RCC 7860 (cell line): ENCODE measurements at regions not wholly inside any gene's neighbourhood (a gene's known extent, or its start where the extent isn't known, plus 50 kb on each side); places are given as distances from the start of the nearest gene placed in this dataset.
"Not testable (repeated sequence)": the region's sequence is repeated elsewhere in the genome, so short reads cannot be mapped to it uniquely, and the experiment has no call there.

Source experiments
- DNase-seq: peaks from one replicate; pipeline ENCODE4 v3.0.0-alpha.2; 2015; ENCODE audit warnings: low spot score
- FAIRE-seq: peaks from 2 replicates; lab custom pipeline; 2012; peaks lifted over from hg19 to GRCh38; lab: Jason Lieb, UNC

- DNase-seq (no peak), FAIRE-seq (no peak)
Observed at GRCh38 chr10:47165168-47165710, 134.8 kb upstream of the GDF10 start.

- no peak for FAIRE-seq
- no peak for DNase-seq
Observed at GRCh38 chr10:47165711-47166404, 134.1 kb upstream of the GDF10 start.

GRCh38 chr10:47166405-47166777 is 133.6 kb upstream of the GDF10 start:
- DNase-seq, result no peak
- no peak for FAIRE-seq

GRCh38 chr10:47166808-47167581 is 133.0 kb upstream of the GDF10 start:
- DNase-seq, FAIRE-seq: not testable (repeated sequence)

- no peak for FAIRE-seq
- no peak for DNase-seq
Observed at GRCh38 chr10:47167591-47167990, 132.4 kb upstream of the GDF10 start.

GRCh38 chr10:47169581-47169980 is 130.4 kb upstream of the GDF10 start:
- no peak for FAIRE-seq
- DNase-seq, result no peak

- no peak for FAIRE-seq
Observed at GRCh38 chr10:47173929-47174442, 126.0 kb upstream of the GDF10 start.

GRCh38 chr10:47175181-47176123 is 124.5 kb upstream of the GDF10 start:
- FAIRE-seq, result no peak

More at GRCh38 chr10:47173929-47174442, 126.0 kb upstream of the GDF10 start:
- no peak for DNase-seq

GRCh38 chr10:47176206-47176902 is 123.6 kb upstream of the GDF10 start:
- DNase-seq, result no peak
- FAIRE-seq, result no peak

More at GRCh38 chr10:47175181-47176123, 124.5 kb upstream of the GDF10 start:
- no peak for DNase-seq

- no peak for FAIRE-seq
- no peak for DNase-seq
Observed at GRCh38 chr10:47176903-47177868, 122.8 kb upstream of the GDF10 start.

- DNase-seq (no peak), FAIRE-seq (no peak)
Observed at GRCh38 chr10:47178537-47179290, 121.3 kb upstream of the GDF10 start.

GRCh38 chr10:47179291-47179647 is 120.7 kb upstream of the GDF10 start:
- DNase-seq, result no peak
- no peak for FAIRE-seq

GRCh38 chr10:47181052-47181849 is 118.7 kb upstream of the GDF10 start:
- DNase-seq, result no peak
- no peak for FAIRE-seq

- no peak for DNase-seq
- FAIRE-seq, result no peak
Observed at GRCh38 chr10:47182934-47183703, 116.9 kb upstream of the GDF10 start.

GRCh38 chr10:47183704-47184041 is 116.3 kb upstream of the GDF10 start:
- DNase-seq (no peak), FAIRE-seq (no peak)

GRCh38 chr10:47184273-47184672 is 115.7 kb upstream of the GDF10 start:
- no peak for DNase-seq
- no peak for FAIRE-seq
